SK-N-DZ (cell line): ENCODE measurements at regions not wholly inside any gene's neighbourhood (a gene's known extent, or its start where the extent isn't known, plus 50 kb on each side); places are given as distances from the start of the nearest gene placed in this dataset.

Source experiments
- DNase-seq: peaks from one replicate; pipeline ENCODE4 v3.0.0-alpha.2; 2015; ENCODE audit warnings: low spot score

GRCh38 chr18:42137693-42138375 is 182.8 kb downstream of the PIK3C3 start:
- no peak for DNase-seq

GRCh38 chr18:42141439-42141838 is 186.4 kb downstream of the PIK3C3 start:
- no peak for DNase-seq

GRCh38 chr18:42155024-42155423 is 200.0 kb downstream of the PIK3C3 start:
- peak; percentile 88 for DNase-seq

GRCh38 chr18:42156281-42156680 is 201.2 kb downstream of the PIK3C3 start:
- DNase-seq, result no peak

- DNase-seq, result no peak
Measured at GRCh38 chr18:42157420-42157819, 202.4 kb downstream of the PIK3C3 start.

GRCh38 chr18:42157878-42158277 is 202.8 kb downstream of the PIK3C3 start:
- no peak for DNase-seq

GRCh38 chr18:42159146-42159545 is 204.1 kb downstream of the PIK3C3 start:
- no peak for DNase-seq

- no peak for DNase-seq
Measured at GRCh38 chr18:42163321-42163720, 208.3 kb downstream of the PIK3C3 start.

GRCh38 chr18:42164556-42164955 is 209.5 kb downstream of the PIK3C3 start:
- DNase-seq, result no peak

- no peak for DNase-seq
Measured at GRCh38 chr18:42165922-42166513, 211.0 kb downstream of the PIK3C3 start.

GRCh38 chr18:42168487-42168886 is 213.5 kb downstream of the PIK3C3 start:
- no peak for DNase-seq

- DNase-seq, result no peak
Measured at GRCh38 chr18:42168907-42169306, 213.9 kb downstream of the PIK3C3 start.

GRCh38 chr18:42174909-42175308 is 219.9 kb downstream of the PIK3C3 start:
- no peak for DNase-seq

GRCh38 chr18:42176599-42176998 is 221.6 kb downstream of the PIK3C3 start:
- no peak for DNase-seq

- no peak for DNase-seq
Measured at GRCh38 chr18:42177390-42177789, 222.4 kb downstream of the PIK3C3 start.

- no peak for DNase-seq
Measured at GRCh38 chr18:42178376-42179080, 223.5 kb downstream of the PIK3C3 start.

GRCh38 chr18:42179542-42180121 is 224.6 kb downstream of the PIK3C3 start:
- DNase-seq, result no peak

- no peak for DNase-seq
Measured at GRCh38 chr18:42181474-42181873, 226.4 kb downstream of the PIK3C3 start.

- DNase-seq, result peak; percentile 52
Measured at GRCh38 chr18:42182728-42183700, 228.0 kb downstream of the PIK3C3 start.

GRCh38 chr18:42183746-42184145 is 228.7 kb downstream of the PIK3C3 start:
- DNase-seq, result no peak
